Activated CD4-positive, alpha-beta T cell treated with anti-CD3 and anti-CD28 coated beads, Interleukin-2, amount 10 ng/mL, durations not matched to agents 7 days and 5 days (primary cell): ENCODE measurements at regions not wholly inside any gene's neighbourhood (a gene's known extent, or its start where the extent isn't known, plus 50 kb on each side); places are given as distances from the start of the nearest gene placed in this dataset.

Experiments
- CTCF ChIA-PET: fragments of 350-600 bp; sonication (Branson Sonifier 250); formaldehyde crosslinking; loops from one replicate; lab custom pipeline; 2021; ENCODE audit warnings: antibody characterized with exemption; lab: Charles Lee
- POLR2A ChIA-PET: fragments of 350-600 bp; sonication (Branson Sonifier 250); formaldehyde crosslinking; loops from one replicate; lab custom pipeline; 2021; ENCODE audit warnings: antibody characterized with exemption; lab: Charles Lee
- DNase-seq: peaks from one replicate; pipeline ENCODE4 v3.0.0-alpha.2; 2020
- H3K27ac Mint-ChIP-seq: one replicate; pipeline ENCODE4 v1.8.0; 2021; ENCODE audit warnings: mild to moderate bottlenecking, moderate library complexity, mixed read lengths
- H3K27me3 Mint-ChIP-seq: one replicate; pipeline ENCODE4 v1.8.0; 2021; ENCODE audit warnings: mixed read lengths
- H3K36me3 Mint-ChIP-seq: one replicate; pipeline ENCODE4 v1.8.0; 2021; ENCODE audit warnings: low read depth, mixed read lengths
- H3K4me1 Mint-ChIP-seq: one replicate; pipeline ENCODE4 v1.8.0; 2021; ENCODE audit warnings: mixed read lengths
- H3K4me3 Mint-ChIP-seq: one replicate; pipeline ENCODE4 v1.8.0; 2021; ENCODE audit warnings: mild to moderate bottlenecking, moderate library complexity, mixed read lengths
- H3K9me3 Mint-ChIP-seq: one replicate; pipeline ENCODE4 v1.8.0; 2021; ENCODE audit warnings: mixed read lengths

DNA sequence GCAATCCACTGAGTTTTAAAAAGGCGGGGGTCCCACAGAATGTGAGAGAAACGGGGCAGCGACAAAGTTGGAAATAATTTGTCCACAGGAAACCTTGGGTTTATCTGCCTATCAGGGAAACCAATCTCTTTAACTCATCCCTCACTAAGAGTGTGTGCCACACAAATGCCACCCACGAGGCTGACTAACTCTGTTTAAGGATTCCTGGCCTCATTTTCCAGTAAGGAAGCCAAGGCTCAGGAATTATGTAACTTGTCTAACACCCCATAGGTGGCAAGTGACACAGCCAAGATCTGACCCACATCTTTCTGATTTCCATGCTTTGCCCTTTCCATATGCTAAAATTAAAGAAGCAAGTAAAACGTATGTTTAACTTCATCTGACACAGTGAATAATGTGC is 263.2 kb downstream of the CNTN3 start:
- Mint-ChIP-seq H3K27ac (no peak overlapping the region), H3K4me1 (no peaks in the 10 kb centered on the region), H3K9me3 (peaks cover 4% of the 10 kb centered on the region), H3K4me3 (no peak overlapping the region), H3K36me3 (no peaks in the 10 kb centered on the region), H3K27me3 (no peaks in the 10 kb centered on the region)
- no peak for DNase-seq
- ChIA-PET CTCF (no interaction called here), POLR2A (no interaction called here)

DNA sequence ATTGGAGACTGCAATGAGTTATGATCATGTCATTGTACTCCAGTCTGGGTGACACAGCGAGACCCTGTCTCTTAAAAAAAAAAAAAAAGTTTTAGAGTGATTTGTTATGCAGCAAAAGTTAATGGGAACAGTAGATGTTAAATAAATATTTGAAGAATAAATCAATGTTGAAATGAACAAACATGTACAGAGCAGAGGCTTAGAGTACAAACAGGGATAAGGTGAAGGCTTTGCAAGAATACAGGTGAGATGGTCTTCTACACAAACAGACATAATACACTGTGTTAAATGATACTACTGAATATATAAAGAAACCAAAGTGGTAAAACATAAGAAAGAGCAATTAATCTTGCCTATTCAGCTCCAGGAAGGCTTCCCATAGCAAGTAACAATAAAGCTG is 265.4 kb downstream of the CNTN3 start:
- H3K4me3 Mint-ChIP-seq: no peak overlapping the region
- no peaks in the 10 kb centered on the region for H3K36me3 Mint-ChIP-seq
- ChIA-PET CTCF (no interaction called here), POLR2A (no interaction called here)
- no peak for DNase-seq
- no peaks in the 10 kb centered on the region for H3K4me1 Mint-ChIP-seq
- H3K27me3 Mint-ChIP-seq: no peaks in the 10 kb centered on the region
- H3K27ac Mint-ChIP-seq: no peak overlapping the region
- peaks cover 2% of the 10 kb centered on the region for H3K9me3 Mint-ChIP-seq

DNA sequence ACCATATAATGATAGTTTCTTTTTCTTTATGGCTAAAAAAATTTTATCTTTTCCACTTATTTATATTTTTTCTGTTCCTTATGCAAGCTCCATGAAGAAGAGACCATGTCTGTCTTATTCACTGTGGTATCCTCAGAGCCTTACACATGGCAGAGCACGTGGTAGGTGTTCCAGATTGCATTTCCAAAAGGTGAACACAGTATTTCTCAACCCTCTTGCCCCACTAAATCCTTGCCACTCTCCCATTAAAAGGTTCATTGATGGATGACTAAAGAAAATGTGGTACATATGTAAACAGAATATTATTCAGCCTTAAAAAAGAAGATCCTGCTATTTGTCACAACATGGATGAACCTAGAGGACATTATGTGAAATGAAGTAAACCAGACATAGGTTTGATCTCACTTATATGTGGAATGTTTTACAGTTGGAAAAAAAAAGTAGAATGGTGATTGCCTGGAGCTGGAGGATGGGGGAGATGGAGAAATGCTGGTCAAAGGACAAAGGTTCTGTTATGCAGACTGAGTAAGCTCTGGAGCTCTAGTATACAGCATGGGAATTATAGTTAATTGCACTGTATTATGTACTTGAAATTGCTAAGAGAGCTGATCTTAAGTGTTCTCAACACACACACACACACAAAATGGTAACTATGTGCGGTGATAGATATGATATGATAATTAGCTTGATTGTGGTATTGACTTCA is 266.7 kb downstream of the CNTN3 start:
- no peak for DNase-seq
- ChIA-PET CTCF (no interaction called here), POLR2A (no interaction called here)
- no peak overlapping the region for H3K27ac Mint-ChIP-seq
- H3K4me1 Mint-ChIP-seq: no peaks in the 10 kb centered on the region
- H3K27me3 Mint-ChIP-seq: no peaks in the 10 kb centered on the region
- no peak overlapping the region for H3K4me3 Mint-ChIP-seq
- H3K36me3 Mint-ChIP-seq: no peaks in the 10 kb centered on the region
- H3K9me3 Mint-ChIP-seq: peaks cover 2% of the 10 kb centered on the region

DNA sequence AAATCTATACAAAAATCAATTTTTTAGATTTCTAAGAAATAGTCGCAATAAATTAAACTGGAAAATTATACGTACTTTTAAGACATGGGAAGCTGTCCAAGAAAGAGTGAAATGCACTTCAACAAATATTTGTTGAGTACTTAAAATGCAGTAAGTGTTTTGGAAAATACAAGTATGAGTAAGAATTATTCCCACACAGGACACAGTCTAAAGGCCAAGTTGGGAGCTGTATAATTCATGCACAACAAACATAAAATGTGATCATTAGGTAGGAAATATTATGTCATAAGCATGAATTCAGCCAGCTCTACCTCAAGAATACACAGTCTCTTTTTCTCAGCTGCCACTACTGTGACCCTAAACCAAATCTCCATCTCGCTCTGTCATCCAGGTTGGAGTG is 267.6 kb downstream of the CNTN3 start:
- no peak overlapping the region for H3K4me3 Mint-ChIP-seq
- H3K36me3 Mint-ChIP-seq: no peaks in the 10 kb centered on the region
- no peaks in the 10 kb centered on the region for H3K4me1 Mint-ChIP-seq
- CTCF ChIA-PET: no interaction called here
- DNase-seq: no peak
- no peak overlapping the region for H3K27ac Mint-ChIP-seq
- POLR2A ChIA-PET: no interaction called here
- H3K9me3 Mint-ChIP-seq: no peaks in the 10 kb centered on the region
- no peaks in the 10 kb centered on the region for H3K27me3 Mint-ChIP-seq

DNA sequence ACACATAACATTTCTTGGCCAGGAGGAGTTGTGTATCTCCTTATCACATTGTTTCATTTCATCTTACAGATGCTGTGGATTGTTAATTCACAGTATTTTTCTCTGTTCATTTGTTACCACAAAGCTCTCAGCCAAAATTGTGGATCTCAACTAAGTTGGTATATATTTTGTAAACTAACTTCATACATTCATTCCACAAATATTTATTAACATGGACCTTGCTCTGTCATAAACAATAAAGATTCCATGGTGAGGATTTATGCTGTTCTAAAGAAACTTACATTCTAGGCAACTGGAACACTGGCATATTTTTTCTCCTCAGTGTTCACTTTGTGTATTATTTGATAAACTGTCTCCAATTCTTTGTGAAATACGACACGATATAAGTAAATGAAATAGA is 268.8 kb downstream of the CNTN3 start:
- Mint-ChIP-seq H3K9me3 (no peaks in the 10 kb centered on the region), H3K4me1 (no peaks in the 10 kb centered on the region), H3K36me3 (no peaks in the 10 kb centered on the region), H3K27ac (no peak overlapping the region), H3K27me3 (no peaks in the 10 kb centered on the region), H3K4me3 (no peak overlapping the region)
- POLR2A ChIA-PET: no interaction called here
- no peak for DNase-seq
- CTCF ChIA-PET: no interaction called here

DNA sequence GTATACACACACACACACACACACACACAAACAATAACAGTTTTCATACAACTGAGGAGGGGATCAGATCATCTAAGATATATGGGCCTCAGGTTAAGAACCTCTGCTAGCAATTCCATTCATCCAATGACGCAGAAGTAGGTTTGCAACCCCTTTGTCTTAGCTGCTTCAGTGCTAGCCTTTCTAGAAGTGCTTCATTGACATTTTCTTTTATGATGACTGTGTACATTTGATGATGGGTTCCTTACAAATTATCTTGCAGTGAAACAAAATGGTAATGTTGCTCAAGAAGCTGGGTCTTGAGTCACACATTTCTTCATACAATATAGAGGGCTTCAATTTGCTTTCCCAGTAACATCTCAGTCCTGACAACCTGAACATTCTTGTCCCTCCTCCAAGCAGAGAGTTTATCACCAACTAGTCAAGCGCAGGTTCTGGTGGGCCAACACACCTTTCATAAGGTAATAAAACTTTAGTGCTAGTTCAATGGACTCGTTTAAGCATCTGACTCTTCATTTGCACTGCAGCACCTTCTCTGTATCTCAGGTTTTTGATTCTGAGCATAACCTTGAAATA is 269.5 kb downstream of the CNTN3 start:
- ChIA-PET CTCF (no interaction called here), POLR2A (no interaction called here)
- Mint-ChIP-seq H3K27me3 (no peaks in the 10 kb centered on the region), H3K9me3 (no peaks in the 10 kb centered on the region), H3K36me3 (no peaks in the 10 kb centered on the region), H3K4me1 (no peaks in the 10 kb centered on the region), H3K27ac (no peak overlapping the region), H3K4me3 (no peak overlapping the region)
- no peak for DNase-seq

DNA sequence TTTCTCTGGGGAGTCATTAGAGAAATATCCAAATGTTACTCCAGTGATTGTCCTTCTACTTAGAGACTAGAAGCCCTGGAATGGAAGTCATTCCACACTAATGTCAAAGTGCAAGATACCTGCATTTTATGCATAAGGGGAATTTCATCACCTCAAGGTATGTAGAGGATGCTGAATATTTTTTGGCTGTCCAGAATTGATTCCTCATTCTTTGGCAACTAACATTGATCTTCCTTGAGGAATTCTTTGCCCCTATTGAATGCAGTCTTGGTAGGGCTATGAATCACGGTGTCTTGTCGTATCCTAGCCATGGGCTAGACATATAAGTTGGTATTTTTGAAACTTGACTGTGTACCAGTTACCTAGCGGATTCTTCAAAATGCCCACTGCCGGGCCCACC is 271.1 kb downstream of the CNTN3 start:
- H3K27ac Mint-ChIP-seq: no peak overlapping the region
- CTCF ChIA-PET: no interaction called here
- no peaks in the 10 kb centered on the region for H3K4me1 Mint-ChIP-seq
- DNase-seq: no peak
- H3K27me3 Mint-ChIP-seq: no peaks in the 10 kb centered on the region
- H3K9me3 Mint-ChIP-seq: peaks cover 3% of the 10 kb centered on the region
- H3K4me3 Mint-ChIP-seq: no peak overlapping the region
- POLR2A ChIA-PET: no interaction called here
- no peaks in the 10 kb centered on the region for H3K36me3 Mint-ChIP-seq

DNA sequence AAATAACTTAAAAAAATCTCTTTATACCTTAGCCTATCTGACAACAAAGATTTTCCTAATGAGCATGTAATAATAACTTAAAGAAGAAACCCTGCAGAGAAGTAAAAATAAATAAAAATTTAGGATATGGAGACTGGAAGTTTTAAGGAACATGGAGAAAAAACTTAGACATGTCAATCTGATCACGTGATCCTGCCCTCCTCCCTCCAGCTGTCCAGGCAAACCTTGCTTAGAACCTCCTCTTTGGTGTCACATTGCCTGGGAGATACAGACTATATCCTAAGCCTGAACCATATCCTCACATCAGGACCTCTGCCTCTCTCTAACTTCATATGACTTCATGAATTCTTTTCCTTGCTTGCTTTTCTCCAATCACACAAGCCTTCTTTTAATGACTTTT is 275.5 kb downstream of the CNTN3 start:
- no peaks in the 10 kb centered on the region for H3K27me3 Mint-ChIP-seq

DNA sequence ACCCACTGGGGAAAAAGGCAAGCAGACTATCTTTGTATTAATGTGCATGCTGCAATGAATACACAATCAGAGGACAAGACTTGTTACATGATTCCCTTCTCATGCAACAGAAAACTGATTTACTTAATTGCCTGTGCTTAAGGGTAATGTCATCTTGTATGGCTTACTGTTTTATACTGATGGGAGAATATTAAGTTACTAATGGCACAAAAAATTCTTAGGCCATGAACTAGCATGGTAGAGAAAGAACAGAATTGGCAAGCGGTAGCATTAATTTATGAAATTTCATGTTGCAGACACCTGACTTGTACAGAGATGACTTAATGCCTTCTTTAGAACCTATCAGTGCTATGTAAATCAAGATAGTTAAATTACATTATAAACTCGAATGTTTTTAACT is 282.3 kb downstream of the CNTN3 start:
- Mint-ChIP-seq H3K27me3 (no peaks in the 10 kb centered on the region), H3K4me3 (no peak overlapping the region), H3K36me3 (no peaks in the 10 kb centered on the region), H3K27ac (no peak overlapping the region), H3K9me3 (peaks cover 2% of the 10 kb centered on the region), H3K4me1 (no peaks in the 10 kb centered on the region)
- ChIA-PET CTCF (no interaction called here), POLR2A (no interaction called here)
- DNase-seq: no peak

More for the DNA sequence above, 275.5 kb downstream of the CNTN3 start:
- Mint-ChIP-seq H3K27ac (no peak overlapping the region), H3K36me3 (no peaks in the 10 kb centered on the region), H3K9me3 (peaks cover 4% of the 10 kb centered on the region), H3K4me1 (no peaks in the 10 kb centered on the region), H3K4me3 (no peak overlapping the region)
- CTCF ChIA-PET: no interaction called here
- POLR2A ChIA-PET: no interaction called here
- DNase-seq: no peak

DNA sequence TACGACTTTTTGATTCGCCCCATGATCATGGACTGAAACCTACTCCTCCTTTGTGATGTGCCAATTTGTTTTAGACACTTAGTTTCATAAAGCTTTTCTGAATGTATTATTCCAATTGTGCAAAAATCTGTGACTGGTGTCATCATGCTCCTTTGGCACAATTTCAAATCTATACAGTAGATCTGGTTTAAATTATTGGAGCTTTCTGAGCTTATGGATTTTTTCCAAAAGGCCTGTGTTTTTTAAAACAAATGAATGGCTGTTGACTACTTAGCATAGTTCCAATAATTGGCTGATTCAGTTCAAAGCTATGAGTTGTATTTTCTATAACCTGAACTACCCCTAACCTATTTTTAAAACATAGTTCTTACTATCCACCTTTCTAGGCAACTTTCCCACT is 282.7 kb downstream of the CNTN3 start:
- ChIA-PET POLR2A (no interaction called here), CTCF (no interaction called here)
- Mint-ChIP-seq H3K4me1 (no peaks in the 10 kb centered on the region), H3K27me3 (no peaks in the 10 kb centered on the region), H3K4me3 (no peak overlapping the region), H3K9me3 (peaks cover 1% of the 10 kb centered on the region), H3K36me3 (no peaks in the 10 kb centered on the region), H3K27ac (no peak overlapping the region)
- no peak for DNase-seq

DNA sequence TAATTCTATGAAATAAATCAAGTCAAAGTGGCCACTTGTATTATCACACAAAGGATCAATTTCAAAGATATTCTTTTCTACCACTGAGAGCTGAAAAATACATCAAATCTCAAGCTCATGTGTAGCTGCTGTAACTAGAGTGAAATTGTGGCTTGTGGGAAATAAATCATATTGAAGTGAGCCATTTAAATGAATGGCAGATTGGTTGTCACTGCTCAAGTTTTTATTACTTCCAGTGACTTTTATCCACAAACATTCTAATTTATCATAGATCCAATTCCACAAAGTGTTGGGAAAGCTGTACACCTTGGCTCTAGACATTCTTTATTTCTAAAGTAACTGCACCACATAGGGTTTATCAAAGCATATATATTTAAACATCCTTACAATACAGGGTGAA is 285.4 kb downstream of the CNTN3 start:
- H3K9me3 Mint-ChIP-seq: peaks cover 2% of the 10 kb centered on the region
- no peak overlapping the region for H3K27ac Mint-ChIP-seq
- H3K4me3 Mint-ChIP-seq: no peak overlapping the region
- no peaks in the 10 kb centered on the region for H3K27me3 Mint-ChIP-seq
- CTCF ChIA-PET: no interaction called here
- DNase-seq: no peak
- no peaks in the 10 kb centered on the region for H3K4me1 Mint-ChIP-seq
- POLR2A ChIA-PET: no interaction called here
- no peaks in the 10 kb centered on the region for H3K36me3 Mint-ChIP-seq

DNA sequence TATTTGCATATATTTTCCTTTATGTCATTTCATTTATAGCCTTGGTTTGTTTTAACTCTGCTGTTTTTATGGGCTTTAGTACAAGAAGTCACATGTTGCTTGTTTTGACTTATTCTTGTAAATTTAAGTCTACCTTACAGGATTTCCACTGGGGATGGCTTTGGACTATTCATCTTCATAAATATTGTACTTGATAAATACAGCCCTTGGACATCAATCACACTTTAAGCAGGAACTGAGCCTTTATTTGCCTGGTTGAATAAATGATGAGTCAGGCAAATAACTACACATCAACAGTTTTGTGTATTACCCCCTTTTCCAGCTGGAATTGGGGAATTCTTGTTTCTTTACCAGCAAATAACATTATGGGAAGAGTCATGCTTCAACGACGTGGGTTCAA is 286.0 kb downstream of the CNTN3 start:
- H3K4me1 Mint-ChIP-seq: no peaks in the 10 kb centered on the region
- H3K27me3 Mint-ChIP-seq: no peaks in the 10 kb centered on the region
- peaks cover 2% of the 10 kb centered on the region for H3K9me3 Mint-ChIP-seq
- DNase-seq: no peak
- no peaks in the 10 kb centered on the region for H3K36me3 Mint-ChIP-seq
- ChIA-PET CTCF (no interaction called here), POLR2A (no interaction called here)
- no peak overlapping the region for H3K4me3 Mint-ChIP-seq
- H3K27ac Mint-ChIP-seq: no peak overlapping the region

DNA sequence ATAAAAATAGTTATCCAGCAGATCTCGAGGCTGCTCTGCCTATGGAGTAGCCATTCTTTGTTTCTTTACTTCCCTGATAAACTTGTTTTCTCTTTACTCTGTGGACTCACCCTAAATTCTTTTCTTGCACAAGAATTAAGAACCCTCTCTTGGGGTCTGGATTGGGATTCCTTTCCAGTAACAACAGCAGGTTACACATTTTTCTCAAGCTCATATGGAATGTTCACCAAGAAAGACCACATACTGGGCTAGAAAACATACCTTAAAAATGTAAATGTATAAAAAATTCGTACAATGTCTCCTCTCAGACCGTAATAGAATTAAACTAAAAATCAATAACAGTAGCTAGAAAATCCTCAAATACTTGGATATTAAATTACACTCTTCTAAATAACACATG is 299.2 kb downstream of the CNTN3 start:
- POLR2A ChIA-PET: no interaction called here
- no peak overlapping the region for H3K27ac Mint-ChIP-seq
- no peaks in the 10 kb centered on the region for H3K4me1 Mint-ChIP-seq
- peaks cover 7% of the 10 kb centered on the region for H3K9me3 Mint-ChIP-seq
- no peaks in the 10 kb centered on the region for H3K27me3 Mint-ChIP-seq
- DNase-seq: no peak
- no peaks in the 10 kb centered on the region for H3K36me3 Mint-ChIP-seq
- no peak overlapping the region for H3K4me3 Mint-ChIP-seq
- CTCF ChIA-PET: no interaction called here

DNA sequence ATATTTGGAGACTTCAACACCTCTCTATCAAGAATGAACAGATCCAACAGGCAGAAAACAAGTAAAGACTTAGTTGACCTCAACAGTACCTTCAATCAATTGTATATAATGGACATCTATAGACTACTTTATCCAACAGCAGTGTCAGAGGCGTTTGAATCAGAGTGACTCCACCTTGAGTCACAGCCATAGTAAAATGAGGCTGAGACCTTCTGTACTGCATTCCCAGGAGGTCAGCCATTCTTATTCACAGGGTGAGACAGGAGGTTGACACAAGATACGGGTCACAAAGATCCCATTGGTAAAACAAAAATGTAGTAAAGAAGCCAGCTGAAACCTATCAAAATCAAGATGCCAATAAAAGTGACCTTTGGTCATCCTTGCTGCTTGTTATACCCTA is 299.8 kb downstream of the CNTN3 start:
- Mint-ChIP-seq H3K36me3 (no peaks in the 10 kb centered on the region), H3K4me1 (no peaks in the 10 kb centered on the region), H3K9me3 (peaks cover 7% of the 10 kb centered on the region), H3K27ac (no peak overlapping the region), H3K4me3 (no peak overlapping the region), H3K27me3 (no peaks in the 10 kb centered on the region)
- no peak for DNase-seq
- POLR2A ChIA-PET: no interaction called here
- CTCF ChIA-PET: no interaction called here
